ENCODE measurements at regions not wholly inside any gene's neighbourhood (a gene's known extent, or its start where the extent isn't known, plus 50 kb on each side); places are given as distances from the start of the nearest gene placed in this dataset.

- Histone ChIP-seq H3K36me3 (ENCODE audit: insufficient read depth, low read depth, low read length) (no peaks in the 10 kb centered on the region), H3K9ac (ENCODE audit: low read depth, low read length) (no peak overlapping the region), H3K27ac (ENCODE audit: low read length) (no peak overlapping the region), H3K4me1 (ENCODE audit: insufficient read depth, low read length) (peaks cover 7% of the 10 kb centered on the region; the same call in 1 of the 2 replicates), H3K4me3 (ENCODE audit: low read length) (no peak overlapping the region), H3K9me3 (ENCODE audit: insufficient read depth, low read depth, low read length) (no peaks in the 10 kb centered on the region), H3K27me3 (ENCODE audit: insufficient read depth, low read length) (no peaks in the 10 kb centered on the region)
Observed at GRCh38 chr14:53651096-53651740, 305.4 kb downstream of the BMP4 start.

DNA sequence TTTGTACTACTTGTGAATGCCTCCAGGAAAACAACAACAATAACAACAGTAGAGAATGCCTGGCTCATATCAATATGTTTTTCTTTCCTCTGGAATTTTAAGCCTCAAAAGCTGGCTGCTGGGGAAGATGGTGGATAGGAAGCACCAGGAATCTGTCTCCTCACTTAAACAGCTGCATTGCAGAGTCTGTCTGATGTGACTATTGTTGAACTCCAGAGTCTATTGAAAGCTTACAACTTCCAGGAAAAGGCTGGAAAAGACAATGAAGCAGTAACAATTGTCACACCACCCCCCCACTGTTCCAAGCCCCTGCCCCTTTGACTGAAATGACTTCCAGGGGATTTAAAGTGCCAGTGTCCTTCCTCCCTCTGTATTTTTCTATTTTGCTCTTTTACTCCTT is 309.7 kb downstream of the BMP4 start:
- H3K27ac ChIP-seq (ENCODE audit: low read length), result no peak overlapping the region

DNA sequence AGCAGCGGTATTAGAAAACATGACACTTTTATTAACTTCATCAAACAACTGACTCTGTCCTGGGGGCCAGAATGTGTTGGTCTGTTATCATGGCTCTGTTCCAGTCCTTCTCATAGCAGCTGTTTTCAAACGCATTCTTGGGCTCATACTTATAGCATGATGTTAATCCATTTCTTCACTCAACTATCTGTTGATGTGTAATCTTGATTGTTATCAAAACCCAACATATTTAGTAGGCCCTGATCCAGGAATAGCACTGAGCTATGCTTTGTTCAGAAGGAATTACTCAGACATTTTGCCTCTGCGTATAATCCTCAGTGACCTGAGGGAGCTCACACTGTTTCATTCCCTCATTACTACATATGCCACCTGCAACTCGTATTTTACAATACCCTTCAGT is 315.9 kb downstream of the BMP4 start:
- H3K4me3 ChIP-seq (ENCODE audit: low read length), result no peak overlapping the region

More for the DNA sequence above, 309.7 kb downstream of the BMP4 start:
- Histone ChIP-seq H3K27me3 (ENCODE audit: insufficient read depth, low read length) (no peaks in the 10 kb centered on the region), H3K9me3 (ENCODE audit: insufficient read depth, low read depth, low read length) (peaks cover 6% of the 10 kb centered on the region; the same call in 1 of the 2 replicates), H3K9ac (ENCODE audit: low read depth, low read length) (no peak overlapping the region), H3K4me3 (ENCODE audit: low read length) (no peak overlapping the region), H3K4me1 (ENCODE audit: insufficient read depth, low read length) (peaks cover 7% of the 10 kb centered on the region; the same call in 1 of the 2 replicates), H3K36me3 (ENCODE audit: insufficient read depth, low read depth, low read length) (no peaks in the 10 kb centered on the region)

DNA sequence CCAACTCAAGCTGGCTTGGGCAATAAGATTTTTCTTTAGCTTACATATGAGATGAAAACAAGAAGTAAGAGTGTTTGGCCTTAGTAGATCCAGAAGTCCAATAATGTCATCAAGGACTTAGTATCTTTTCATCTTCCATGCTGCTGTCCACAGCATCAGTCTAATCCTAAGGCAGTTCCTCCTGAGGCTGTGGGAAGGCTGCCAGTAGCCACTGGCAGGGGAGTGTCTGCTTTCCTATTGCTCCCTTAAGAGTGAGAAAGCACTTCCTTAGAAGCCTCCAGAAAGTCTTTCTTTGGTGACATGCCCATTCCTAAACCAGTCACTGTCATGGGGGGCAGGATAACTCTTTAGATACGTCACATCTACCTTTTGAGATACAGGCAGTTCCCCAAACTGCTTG is 317.7 kb downstream of the BMP4 start:
- Histone ChIP-seq H3K36me3 (ENCODE audit: insufficient read depth, low read depth, low read length) (no peaks in the 10 kb centered on the region), H3K9me3 (ENCODE audit: insufficient read depth, low read depth, low read length) (peaks cover 6% of the 10 kb centered on the region; the same call in 1 of the 2 replicates), H3K27ac (ENCODE audit: low read length) (no peak overlapping the region), H3K4me1 (ENCODE audit: insufficient read depth, low read length) (no peaks in the 10 kb centered on the region), H3K27me3 (ENCODE audit: insufficient read depth, low read length) (no peaks in the 10 kb centered on the region), H3K9ac (ENCODE audit: low read depth, low read length) (no peak overlapping the region), H3K4me3 (ENCODE audit: low read length) (no peak overlapping the region)

More for the DNA sequence above, 315.9 kb downstream of the BMP4 start:
- Histone ChIP-seq H3K9ac (ENCODE audit: low read depth, low read length) (no peak overlapping the region), H3K36me3 (ENCODE audit: insufficient read depth, low read depth, low read length) (no peaks in the 10 kb centered on the region), H3K27me3 (ENCODE audit: insufficient read depth, low read length) (no peaks in the 10 kb centered on the region), H3K4me1 (ENCODE audit: insufficient read depth, low read length) (no peaks in the 10 kb centered on the region), H3K27ac (ENCODE audit: low read length) (no peak overlapping the region), H3K9me3 (ENCODE audit: insufficient read depth, low read depth, low read length) (peaks cover 6% of the 10 kb centered on the region; the same call in 1 of the 2 replicates)

DNA sequence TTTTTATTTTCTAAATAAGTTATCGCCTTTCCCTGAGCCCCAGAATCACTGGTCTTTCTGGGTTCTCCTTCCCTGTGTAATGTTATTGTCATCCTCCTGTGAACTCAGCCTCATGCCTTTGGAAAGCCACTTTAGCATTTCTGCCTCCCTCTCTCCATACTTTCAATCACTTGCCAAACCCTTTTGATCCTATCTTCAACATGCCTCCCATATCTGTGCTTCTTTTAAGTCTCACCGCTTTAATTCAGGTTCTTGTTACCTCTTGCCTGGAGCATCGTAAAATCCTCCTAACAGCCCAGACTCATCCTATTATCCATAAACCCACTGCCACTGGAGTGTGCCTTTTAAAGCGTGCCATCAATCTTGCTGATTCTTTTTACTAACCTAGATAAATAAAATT is 321.8 kb downstream of the BMP4 start:
- no peak overlapping the region for H3K9ac ChIP-seq (ENCODE audit: low read depth, low read length)
- no peak overlapping the region for H3K27ac ChIP-seq (ENCODE audit: low read length)
- no peaks in the 10 kb centered on the region for H3K4me1 ChIP-seq (ENCODE audit: insufficient read depth, low read length)
- H3K4me3 ChIP-seq (ENCODE audit: low read length), result no peak overlapping the region
- no peaks in the 10 kb centered on the region for H3K27me3 ChIP-seq (ENCODE audit: insufficient read depth, low read length)
- H3K9me3 ChIP-seq (ENCODE audit: insufficient read depth, low read depth, low read length), result no peaks in the 10 kb centered on the region
- H3K36me3 ChIP-seq (ENCODE audit: insufficient read depth, low read depth, low read length), result no peaks in the 10 kb centered on the region

DNA sequence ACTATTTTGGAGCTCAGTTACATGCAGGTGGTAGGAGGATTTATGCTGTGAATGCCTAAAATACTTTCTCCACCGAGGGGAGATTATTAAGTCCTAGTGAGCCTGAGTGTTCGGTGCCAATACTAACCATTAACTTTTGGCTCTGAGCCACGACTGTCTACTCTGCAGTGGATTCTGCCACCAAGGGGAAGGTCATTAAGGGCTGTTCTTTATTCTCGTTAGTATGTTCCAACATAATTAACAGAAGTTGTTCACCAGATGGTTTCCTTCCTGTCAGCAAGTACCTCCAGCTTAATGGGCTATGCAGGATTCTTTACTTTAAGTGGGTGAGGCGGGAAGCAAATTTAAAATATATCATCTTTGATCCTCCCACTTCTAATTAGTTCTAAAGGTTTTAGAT is 326.3 kb downstream of the BMP4 start:
- no peaks in the 10 kb centered on the region for H3K4me1 ChIP-seq (ENCODE audit: insufficient read depth, low read length)
- H3K9me3 ChIP-seq (ENCODE audit: insufficient read depth, low read depth, low read length), result no peaks in the 10 kb centered on the region
- no peaks in the 10 kb centered on the region for H3K27me3 ChIP-seq (ENCODE audit: insufficient read depth, low read length)
- H3K36me3 ChIP-seq (ENCODE audit: insufficient read depth, low read depth, low read length), result no peaks in the 10 kb centered on the region
- no peak overlapping the region for H3K4me3 ChIP-seq (ENCODE audit: low read length)
- no peak overlapping the region for H3K9ac ChIP-seq (ENCODE audit: low read depth, low read length)
- H3K27ac ChIP-seq (ENCODE audit: low read length), result no peak overlapping the region

DNA sequence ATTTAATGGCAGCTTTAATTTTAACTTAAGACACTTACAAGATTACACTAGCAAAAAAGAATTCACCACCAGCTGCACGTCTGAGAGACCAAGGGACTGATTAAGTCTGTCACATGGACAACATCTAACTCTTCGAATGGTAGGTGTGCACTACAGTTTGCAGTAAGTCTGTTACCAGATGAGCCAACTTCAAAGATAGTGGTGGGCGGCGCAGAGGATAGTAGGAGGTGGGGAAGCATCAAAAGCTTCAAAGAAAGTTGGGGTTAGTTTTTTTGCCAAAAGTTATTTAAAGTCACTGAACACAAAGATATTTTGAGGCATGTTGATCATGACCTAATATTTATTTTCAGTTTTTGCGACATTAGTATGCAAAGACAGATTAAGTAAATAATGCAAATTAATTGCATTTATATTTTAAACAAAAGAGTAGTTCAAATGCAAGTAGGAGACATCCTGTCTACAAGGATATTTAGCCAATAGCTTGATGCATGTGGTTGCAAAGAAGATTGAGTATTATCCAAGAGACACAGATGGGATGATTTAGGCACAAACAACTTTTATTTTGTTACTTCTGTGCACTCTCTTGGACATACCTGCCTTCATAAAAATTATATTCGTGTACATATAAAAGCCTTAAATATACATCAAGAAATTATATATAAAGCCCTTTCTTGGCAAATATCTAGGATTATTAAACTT is 327.7 kb downstream of the BMP4 start:
- Histone ChIP-seq H3K9ac (ENCODE audit: low read depth, low read length) (no peak overlapping the region), H3K27ac (ENCODE audit: low read length) (no peak overlapping the region), H3K27me3 (ENCODE audit: insufficient read depth, low read length) (no peaks in the 10 kb centered on the region), H3K9me3 (ENCODE audit: insufficient read depth, low read depth, low read length) (no peaks in the 10 kb centered on the region), H3K4me3 (ENCODE audit: low read length) (no peak overlapping the region), H3K36me3 (ENCODE audit: insufficient read depth, low read depth, low read length) (no peaks in the 10 kb centered on the region), H3K4me1 (ENCODE audit: insufficient read depth, low read length) (no peaks in the 10 kb centered on the region)

DNA sequence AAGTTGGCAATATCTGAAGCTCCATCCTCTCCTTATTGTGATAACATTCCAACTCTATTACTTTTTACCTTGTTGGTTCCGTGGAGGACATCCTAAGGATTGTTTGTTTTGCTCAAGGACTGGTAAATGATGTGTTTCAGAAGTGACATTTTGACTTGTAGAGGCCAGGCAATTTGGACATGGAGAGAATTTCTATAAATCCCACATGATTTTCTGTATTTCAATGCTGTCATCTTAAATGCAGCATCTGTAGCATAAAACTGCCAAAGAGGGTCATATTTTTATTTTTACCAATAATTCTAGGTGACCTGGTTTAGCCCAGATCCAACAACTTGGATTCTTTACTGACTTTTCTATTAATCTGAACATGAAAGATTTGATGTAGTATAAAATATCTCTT is 328.4 kb downstream of the BMP4 start:
- no peak overlapping the region for H3K27ac ChIP-seq (ENCODE audit: low read length)
- H3K4me3 ChIP-seq (ENCODE audit: low read length), result no peak overlapping the region
- no peaks in the 10 kb centered on the region for H3K36me3 ChIP-seq (ENCODE audit: insufficient read depth, low read depth, low read length)
- no peak overlapping the region for H3K9ac ChIP-seq (ENCODE audit: low read depth, low read length)
- no peaks in the 10 kb centered on the region for H3K9me3 ChIP-seq (ENCODE audit: insufficient read depth, low read depth, low read length)
- H3K4me1 ChIP-seq (ENCODE audit: insufficient read depth, low read length), result no peaks in the 10 kb centered on the region
- H3K27me3 ChIP-seq (ENCODE audit: insufficient read depth, low read length), result no peaks in the 10 kb centered on the region

GRCh38 chr14:53626761-53627160 is 329.9 kb downstream of the BMP4 start:
- Histone ChIP-seq H3K27me3 (ENCODE audit: insufficient read depth, low read length) (no peaks in the 10 kb centered on the region), H3K9ac (ENCODE audit: low read depth, low read length) (no peak overlapping the region), H3K27ac (ENCODE audit: low read length) (no peak overlapping the region), H3K4me1 (ENCODE audit: insufficient read depth, low read length) (no peaks in the 10 kb centered on the region), H3K36me3 (ENCODE audit: insufficient read depth, low read depth, low read length) (no peaks in the 10 kb centered on the region), H3K4me3 (ENCODE audit: low read length) (no peak overlapping the region), H3K9me3 (ENCODE audit: insufficient read depth, low read depth, low read length) (no peaks in the 10 kb centered on the region)

- Histone ChIP-seq H3K9me3 (ENCODE audit: insufficient read depth, low read depth, low read length) (no peaks in the 10 kb centered on the region), H3K4me3 (ENCODE audit: low read length) (no peak overlapping the region), H3K9ac (ENCODE audit: low read depth, low read length) (no peak overlapping the region), H3K36me3 (ENCODE audit: insufficient read depth, low read depth, low read length) (no peaks in the 10 kb centered on the region), H3K4me1 (ENCODE audit: insufficient read depth, low read length) (no peaks in the 10 kb centered on the region), H3K27ac (ENCODE audit: low read length) (no peak overlapping the region), H3K27me3 (ENCODE audit: insufficient read depth, low read length) (no peaks in the 10 kb centered on the region)
Observed at GRCh38 chr14:53622447-53622846, 334.2 kb downstream of the BMP4 start.

DNA sequence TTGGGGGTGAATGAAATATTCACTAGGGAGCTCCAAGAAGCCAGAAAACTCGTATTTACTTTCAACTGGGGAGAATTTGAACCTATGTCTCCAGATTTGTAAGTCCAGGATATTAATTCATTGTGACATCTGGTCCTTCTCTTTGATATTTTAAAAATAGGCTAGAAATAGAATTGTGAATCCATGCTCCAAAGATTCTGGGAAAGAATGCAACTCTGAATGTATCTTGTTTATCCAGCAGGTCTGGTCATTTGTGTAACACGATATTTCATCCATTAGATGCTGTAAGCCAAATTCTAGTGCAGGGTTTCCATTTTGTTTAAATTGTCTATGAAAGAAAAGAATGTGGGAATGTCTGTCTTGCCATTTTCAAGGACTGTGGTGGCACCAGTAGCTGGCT is 334.7 kb downstream of the BMP4 start:
- H3K27me3 ChIP-seq (ENCODE audit: insufficient read depth, low read length), result no peaks in the 10 kb centered on the region
- H3K4me1 ChIP-seq (ENCODE audit: insufficient read depth, low read length), result no peaks in the 10 kb centered on the region
- no peak overlapping the region for H3K4me3 ChIP-seq (ENCODE audit: low read length)
- no peaks in the 10 kb centered on the region for H3K36me3 ChIP-seq (ENCODE audit: insufficient read depth, low read depth, low read length)
- H3K9me3 ChIP-seq (ENCODE audit: insufficient read depth, low read depth, low read length), result no peaks in the 10 kb centered on the region
- no peak overlapping the region for H3K27ac ChIP-seq (ENCODE audit: low read length)
- H3K9ac ChIP-seq (ENCODE audit: low read depth, low read length), result no peak overlapping the region

GRCh38 chr14:53621433-53621832 is 335.2 kb downstream of the BMP4 start:
- Histone ChIP-seq H3K4me1 (ENCODE audit: insufficient read depth, low read length) (no peaks in the 10 kb centered on the region), H3K27me3 (ENCODE audit: insufficient read depth, low read length) (no peaks in the 10 kb centered on the region), H3K9me3 (ENCODE audit: insufficient read depth, low read depth, low read length) (no peaks in the 10 kb centered on the region), H3K4me3 (ENCODE audit: low read length) (no peak overlapping the region), H3K27ac (ENCODE audit: low read length) (no peak overlapping the region), H3K9ac (ENCODE audit: low read depth, low read length) (no peak overlapping the region), H3K36me3 (ENCODE audit: insufficient read depth, low read depth, low read length) (no peaks in the 10 kb centered on the region)

All from iPS-20b (cell line).